ENCODE measurements at regions not wholly inside any gene's neighbourhood (a gene's known extent, or its start where the extent isn't known, plus 50 kb on each side); places are given as distances from the start of the nearest gene placed in this dataset.

DNA sequence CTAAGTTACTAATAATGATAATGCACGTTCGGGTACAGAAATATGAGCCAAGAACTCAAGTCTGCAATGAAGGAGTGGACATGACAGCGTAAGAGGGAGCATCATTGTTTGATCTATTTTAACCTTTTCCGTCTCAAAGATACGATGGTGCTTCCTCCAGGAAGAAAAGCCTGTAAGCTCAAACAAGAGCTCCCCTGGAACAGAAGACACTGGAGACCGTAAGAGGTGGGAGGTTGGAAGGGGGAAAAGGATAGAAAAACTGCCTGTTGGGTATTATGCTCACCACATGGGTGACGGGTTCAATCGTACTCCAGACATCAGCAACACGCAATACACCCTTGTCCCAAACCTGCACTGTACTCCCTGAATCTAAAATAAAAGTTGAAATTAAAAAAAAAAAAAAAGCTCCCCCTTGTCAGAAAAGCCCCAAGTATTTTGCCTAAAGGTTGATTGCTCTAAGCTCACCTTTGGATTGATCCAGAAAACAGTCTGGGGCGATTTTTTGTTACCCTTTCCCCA is 180.5 kb downstream of the TRIM27 start:
- Histone ChIP-seq H3K79me2 (ENCODE audit: insufficient read depth, low read length) (no peaks in the 10 kb centered on the region), H3K4me2 (ENCODE audit: low read depth, low read length, poor library complexity, severe bottlenecking) (no peak overlapping the region), H3K27me3 (ENCODE audit: insufficient read depth, low read length, poor library complexity, severe bottlenecking) (no peaks in the 10 kb centered on the region), H4K20me1 (ENCODE audit: insufficient read depth, low read length, poor library complexity, severe bottlenecking) (no peaks in the 10 kb centered on the region), H3K9me3 (ENCODE audit: insufficient read depth, low read depth, low read length) (no peaks in the 10 kb centered on the region), H3K9ac (ENCODE audit: low read depth, low read length, poor library complexity, severe bottlenecking) (no peak overlapping the region), H3K36me3 (ENCODE audit: insufficient read depth, low read length) (no peaks in the 10 kb centered on the region), H3K4me3 (ENCODE audit: low read length, poor library complexity, severe bottlenecking) (no peak overlapping the region), H3F3A (ENCODE audit: low read depth) (no peaks in the 10 kb centered on the region), H3K9me2 (replicated peaks; ENCODE audit: low read depth, low read length) (no peaks in the 10 kb centered on the region), H2AFZ (ENCODE audit: low read length) (no peak overlapping the region), H3K4me1 (ENCODE audit: insufficient read depth, low read length, poor library complexity, severe bottlenecking) (no peaks in the 10 kb centered on the region)
- TF ChIP-seq EZH2phosphoT487 (IDR thresholded peaks at IDR 0.05; ENCODE audit: borderline replicate concordance) = no peak
- TF ChIP-seq, protein P1, sequence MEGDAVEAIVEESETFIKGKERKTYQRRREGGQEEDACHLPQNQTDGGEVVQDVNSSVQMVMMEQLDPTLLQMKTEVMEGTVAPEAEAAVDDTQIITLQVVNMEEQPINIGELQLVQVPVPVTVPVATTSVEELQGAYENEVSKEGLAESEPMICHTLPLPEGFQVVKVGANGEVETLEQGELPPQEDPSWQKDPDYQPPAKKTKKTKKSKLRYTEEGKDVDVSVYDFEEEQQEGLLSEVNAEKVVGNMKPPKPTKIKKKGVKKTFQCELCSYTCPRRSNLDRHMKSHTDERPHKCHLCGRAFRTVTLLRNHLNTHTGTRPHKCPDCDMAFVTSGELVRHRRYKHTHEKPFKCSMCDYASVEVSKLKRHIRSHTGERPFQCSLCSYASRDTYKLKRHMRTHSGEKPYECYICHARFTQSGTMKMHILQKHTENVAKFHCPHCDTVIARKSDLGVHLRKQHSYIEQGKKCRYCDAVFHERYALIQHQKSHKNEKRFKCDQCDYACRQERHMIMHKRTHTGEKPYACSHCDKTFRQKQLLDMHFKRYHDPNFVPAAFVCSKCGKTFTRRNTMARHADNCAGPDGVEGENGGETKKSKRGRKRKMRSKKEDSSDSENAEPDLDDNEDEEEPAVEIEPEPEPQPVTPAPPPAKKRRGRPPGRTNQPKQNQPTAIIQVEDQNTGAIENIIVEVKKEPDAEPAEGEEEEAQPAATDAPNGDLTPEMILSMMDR (conservative IDR thresholded peaks at IDR 0.05; ENCODE audit: low read length) = no peak

DNA sequence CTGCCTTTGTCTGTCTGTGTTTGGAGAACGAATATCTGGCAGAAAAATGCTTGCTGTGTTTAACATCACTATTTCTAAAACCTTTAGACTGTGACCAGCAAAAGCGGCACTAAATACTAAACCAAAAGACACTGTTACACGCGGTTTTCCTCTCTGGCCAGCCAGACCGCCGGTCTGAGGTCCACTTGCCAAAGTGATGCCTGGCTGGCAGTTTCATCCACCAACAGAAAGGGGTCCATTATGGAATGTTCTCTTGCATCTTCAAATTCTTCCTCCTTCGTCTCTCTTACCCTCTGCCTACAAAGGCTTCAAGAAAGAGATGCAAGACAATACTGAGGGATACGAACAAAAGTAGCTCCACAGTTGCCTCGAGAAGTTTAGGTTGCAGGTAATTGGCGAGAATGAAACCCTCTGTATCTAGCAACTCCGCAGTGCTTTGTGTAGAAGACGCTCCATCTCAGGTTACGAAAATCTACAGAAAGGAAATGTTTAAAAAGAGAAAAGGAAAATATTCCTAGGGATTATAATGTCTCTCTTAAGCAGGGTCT is 176.6 kb downstream of the TRIM27 start:
- Histone ChIP-seq H3K4me3 (ENCODE audit: low read length, poor library complexity, severe bottlenecking) (no peak overlapping the region), H3K4me2 (ENCODE audit: low read depth, low read length, poor library complexity, severe bottlenecking) (no peak overlapping the region), H3K79me2 (ENCODE audit: insufficient read depth, low read length) (no peaks in the 10 kb centered on the region), H2AFZ (ENCODE audit: low read length) (no peak overlapping the region), H3F3A (ENCODE audit: low read depth) (no peaks in the 10 kb centered on the region), H3K9ac (ENCODE audit: low read depth, low read length, poor library complexity, severe bottlenecking) (no peak overlapping the region), H3K9me2 (replicated peaks; ENCODE audit: low read depth, low read length) (no peaks in the 10 kb centered on the region), H3K9me3 (ENCODE audit: insufficient read depth, low read depth, low read length) (no peaks in the 10 kb centered on the region), H3K27me3 (ENCODE audit: insufficient read depth, low read length, poor library complexity, severe bottlenecking) (no peaks in the 10 kb centered on the region), H3K36me3 (ENCODE audit: insufficient read depth, low read length) (no peaks in the 10 kb centered on the region), H4K20me1 (ENCODE audit: insufficient read depth, low read length, poor library complexity, severe bottlenecking) (no peaks in the 10 kb centered on the region), H3K4me1 (ENCODE audit: insufficient read depth, low read length, poor library complexity, severe bottlenecking) (no peaks in the 10 kb centered on the region)
- TF ChIP-seq EZH2phosphoT487 (IDR thresholded peaks at IDR 0.05; ENCODE audit: borderline replicate concordance) = no peak
- TF ChIP-seq, protein P1 (conservative IDR thresholded peaks at IDR 0.05; ENCODE audit: low read length) = no peak

GRCh38 chr6:28747631-28748157 is 176.1 kb downstream of the TRIM27 start:
- no peaks in the 10 kb centered on the region for H3K79me2 ChIP-seq (ENCODE audit: insufficient read depth, low read length)
- H3K4me2 ChIP-seq (ENCODE audit: low read depth, low read length, poor library complexity, severe bottlenecking) = no peak overlapping the region
- H3K9me3 ChIP-seq (ENCODE audit: insufficient read depth, low read depth, low read length) = no peaks in the 10 kb centered on the region
- no peaks in the 10 kb centered on the region for H3K9me2 ChIP-seq (replicated peaks; ENCODE audit: low read depth, low read length)
- H3K27me3 ChIP-seq (ENCODE audit: insufficient read depth, low read length, poor library complexity, severe bottlenecking) = no peaks in the 10 kb centered on the region
- H3F3A ChIP-seq (ENCODE audit: low read depth) = no peaks in the 10 kb centered on the region
- H3K4me1 ChIP-seq (ENCODE audit: insufficient read depth, low read length, poor library complexity, severe bottlenecking) = no peaks in the 10 kb centered on the region
- H4K20me1 ChIP-seq (ENCODE audit: insufficient read depth, low read length, poor library complexity, severe bottlenecking) = no peaks in the 10 kb centered on the region
- no peaks in the 10 kb centered on the region for H3K36me3 ChIP-seq (ENCODE audit: insufficient read depth, low read length)
- H3K9ac ChIP-seq (ENCODE audit: low read depth, low read length, poor library complexity, severe bottlenecking) = no peak overlapping the region
- H2AFZ ChIP-seq (ENCODE audit: low read length) = no peak overlapping the region
- TF ChIP-seq, protein P1 (conservative IDR thresholded peaks at IDR 0.05; ENCODE audit: low read length) = no peak
- TF ChIP-seq EZH2phosphoT487 (IDR thresholded peaks at IDR 0.05; ENCODE audit: borderline replicate concordance) = no peak
- H3K4me3 ChIP-seq (ENCODE audit: low read length, poor library complexity, severe bottlenecking) = no peak overlapping the region
